HG03442 (cell line): ENCODE measurements at regions not wholly inside any gene's neighbourhood (a gene's known extent, or its start where the extent isn't known, plus 50 kb on each side); places are given as distances from the start of the nearest gene placed in this dataset.
"Not testable (repeated sequence)": the region's sequence is repeated elsewhere in the genome, so short reads cannot be mapped to it uniquely, and the experiment has no call there.

Source experiments
- ATAC-seq: cut with Tn5 transposase; IDR thresholded peaks from one replicate; pipeline ENCODE4 v1.9.1; 2021; ENCODE audit warnings: mild to moderate bottlenecking, moderate library complexity; ENCODE audit not compliant: unreplicated experiment

DNA sequence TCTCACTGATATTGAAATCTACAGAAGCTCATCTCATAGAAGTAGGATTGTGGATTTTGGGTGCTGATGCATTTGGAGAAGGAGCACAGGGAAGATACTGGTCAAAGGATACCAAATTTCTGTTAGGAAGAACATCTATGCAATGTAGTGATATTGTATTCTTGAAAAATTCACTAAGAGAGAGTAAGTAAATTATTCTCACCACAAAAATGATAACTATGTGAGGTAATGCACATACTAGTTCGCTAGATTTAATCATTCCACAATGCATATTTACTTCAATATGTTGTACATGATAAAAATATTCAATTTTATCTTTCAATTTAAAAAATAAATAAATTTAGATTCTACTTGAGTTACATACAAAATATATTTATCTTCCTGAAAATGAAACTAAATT is 2040.5 kb upstream of the C9orf72 start:
- ATAC-seq, result no peak

DNA sequence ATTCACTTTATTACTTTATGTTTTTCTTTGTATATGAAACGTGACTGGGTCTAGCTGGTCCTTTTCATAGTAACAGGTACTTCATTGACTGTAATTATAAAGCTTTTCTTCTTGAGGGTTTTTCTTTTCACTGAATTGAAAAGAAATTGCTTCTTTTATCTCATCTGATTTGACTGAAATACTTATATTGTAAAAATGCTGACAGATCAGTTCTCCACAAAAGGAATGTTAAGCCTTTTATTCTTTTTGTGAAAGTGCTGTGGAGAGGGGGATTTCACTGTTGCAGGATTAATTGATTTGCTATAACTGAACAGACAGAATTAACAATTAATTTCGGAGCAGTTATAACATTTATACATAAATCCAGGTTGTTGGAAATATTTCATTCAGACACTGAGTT is 2043.6 kb upstream of the C9orf72 start:
- ATAC-seq, result no peak

GRCh38 chr9:29625292-29625731 is 2052.0 kb upstream of the C9orf72 start:
- no peak for ATAC-seq

DNA sequence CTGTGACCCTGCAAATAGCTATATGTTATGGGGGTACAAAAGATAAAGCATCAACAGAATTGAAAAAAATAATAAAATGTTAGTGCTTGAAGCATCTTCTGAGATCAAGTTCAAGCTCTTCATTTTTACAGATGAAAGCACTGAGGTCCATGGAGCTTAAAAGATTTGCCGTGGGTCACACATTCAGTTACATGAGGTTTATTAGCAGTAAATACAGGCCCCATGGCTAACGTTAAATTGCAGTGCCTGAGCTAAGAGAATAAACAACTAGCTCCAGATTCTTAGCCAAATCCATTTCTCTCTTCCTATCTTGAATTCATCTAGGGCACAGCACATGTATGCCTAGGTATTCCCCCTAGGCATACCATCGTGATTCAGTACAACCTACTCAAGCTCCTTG is 2052.7 kb upstream of the C9orf72 start:
- no peak for ATAC-seq

GRCh38 chr9:29628856-29629255 is 2055.6 kb upstream of the C9orf72 start:
- ATAC-seq, result not testable (repeated sequence)

- ATAC-seq, result no peak
Measured at GRCh38 chr9:29637471-29638237, 2064.4 kb upstream of the C9orf72 start.

- ATAC-seq, result no peak
Measured at GRCh38 chr9:29640507-29640906, 2067.2 kb upstream of the C9orf72 start.

GRCh38 chr9:29644514-29644913 is 2071.2 kb upstream of the C9orf72 start:
- no peak for ATAC-seq

DNA sequence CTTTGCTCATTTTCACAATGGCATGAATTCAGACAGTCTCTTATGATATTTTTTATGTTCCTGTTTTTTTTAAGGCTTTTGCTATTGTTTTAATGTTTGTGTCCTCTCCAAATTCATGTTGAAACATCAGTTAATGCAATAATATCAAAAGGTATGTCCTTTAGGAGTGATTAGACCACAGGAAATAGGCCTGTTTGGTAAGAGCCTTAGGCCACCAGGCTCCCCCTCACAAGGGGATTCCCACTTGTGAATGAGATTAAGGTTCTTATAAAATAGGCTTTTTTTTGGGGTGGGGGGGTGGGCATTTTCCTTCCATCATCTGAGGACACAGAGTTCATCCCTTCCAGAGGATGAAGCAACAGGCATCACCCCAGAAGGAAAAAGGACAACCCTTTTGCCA is 2074.2 kb upstream of the C9orf72 start:
- no peak for ATAC-seq

DNA sequence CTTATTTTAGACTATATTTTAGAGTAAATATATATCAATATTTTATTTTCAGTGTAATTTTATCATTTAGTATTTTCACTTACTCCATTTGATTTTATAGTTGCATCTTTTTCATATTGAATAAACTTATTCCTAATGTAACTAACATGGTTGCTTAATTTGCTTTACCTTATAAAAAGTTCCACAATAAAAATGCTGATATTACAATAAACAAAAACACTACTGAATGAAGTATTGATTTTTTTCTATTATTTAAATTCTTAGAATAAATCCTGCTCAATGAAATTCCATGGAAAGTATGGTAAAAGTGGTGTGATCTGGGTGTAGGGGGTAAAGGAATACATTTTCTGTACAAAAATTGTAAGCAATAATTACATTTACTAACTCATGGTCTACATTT is 2074.9 kb upstream of the C9orf72 start:
- ATAC-seq, result no peak

DNA sequence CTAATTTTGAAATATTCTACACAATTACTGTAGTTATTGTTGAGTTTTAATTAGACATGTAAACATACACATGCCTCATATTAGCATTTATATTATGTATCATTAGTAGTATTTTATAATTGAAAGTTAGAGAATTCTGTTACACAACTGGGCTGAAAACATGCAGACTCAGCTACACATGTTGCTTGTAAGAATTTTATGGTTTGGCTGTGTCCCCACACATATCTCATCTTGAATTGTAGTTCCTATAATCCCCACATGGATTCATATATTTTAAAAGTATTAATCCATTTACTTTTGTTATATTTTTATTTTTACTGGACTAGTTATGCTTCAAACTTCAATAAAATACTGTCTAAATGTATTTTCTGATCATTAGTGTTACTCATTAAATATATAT is 2075.3 kb upstream of the C9orf72 start:
- ATAC-seq, result no peak

DNA sequence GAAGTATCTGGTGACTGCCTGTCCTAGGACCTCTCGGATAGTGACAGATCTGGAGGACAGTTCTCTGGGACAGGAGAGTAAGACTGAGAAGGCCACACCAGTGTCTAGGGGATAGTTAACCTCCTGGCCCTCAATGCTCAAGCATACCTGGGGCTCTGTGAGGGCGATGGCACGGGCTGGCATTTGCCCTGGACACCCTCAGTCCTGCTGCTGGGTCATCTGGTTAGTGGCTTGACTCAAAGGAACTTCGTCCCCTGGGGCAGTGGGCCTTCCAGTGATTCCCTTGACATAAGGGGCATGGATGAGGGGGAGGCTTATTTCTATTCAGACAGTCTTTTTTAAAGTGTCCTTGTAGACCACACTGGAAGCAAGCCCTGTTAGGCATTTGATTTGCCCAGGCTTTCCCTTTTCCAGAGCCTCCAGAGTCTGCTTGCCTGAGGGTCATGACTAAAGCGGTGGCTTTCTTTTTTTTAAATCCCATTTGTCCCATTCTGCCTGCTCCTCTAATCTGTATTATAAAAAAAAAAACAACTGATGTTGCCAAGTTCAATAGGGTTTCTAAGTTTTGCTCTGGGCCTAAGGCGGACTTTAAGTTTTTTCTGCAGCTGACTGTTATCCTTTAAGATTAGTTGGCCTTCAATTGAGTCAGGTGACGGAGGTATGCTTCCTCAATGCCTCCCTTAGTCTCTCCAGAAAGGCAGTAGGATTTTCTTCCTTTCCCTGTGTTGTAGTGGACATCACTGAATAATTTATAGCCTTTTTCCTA is 2083.5 kb upstream of the C9orf72 start:
- no peak for ATAC-seq

DNA sequence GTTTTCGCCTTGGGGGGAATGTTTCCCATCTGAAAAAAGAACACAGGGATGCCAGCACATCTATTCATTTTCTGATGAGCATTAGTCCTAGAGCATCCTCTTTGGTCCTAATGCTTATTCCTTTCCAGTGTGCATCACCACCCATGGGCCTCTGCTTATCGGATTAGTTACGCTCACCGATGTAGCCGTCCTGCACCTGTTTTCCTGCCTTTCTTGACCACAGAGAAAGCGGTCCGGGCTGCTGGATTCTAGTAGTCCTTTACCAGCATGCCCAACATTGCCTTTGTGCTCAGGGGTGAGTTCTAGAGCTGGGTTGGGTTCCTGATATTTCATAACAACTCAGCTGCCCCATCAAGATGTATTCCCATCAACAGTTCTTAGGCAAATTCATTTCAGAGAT is 2084.5 kb upstream of the C9orf72 start:
- ATAC-seq, result no peak

DNA sequence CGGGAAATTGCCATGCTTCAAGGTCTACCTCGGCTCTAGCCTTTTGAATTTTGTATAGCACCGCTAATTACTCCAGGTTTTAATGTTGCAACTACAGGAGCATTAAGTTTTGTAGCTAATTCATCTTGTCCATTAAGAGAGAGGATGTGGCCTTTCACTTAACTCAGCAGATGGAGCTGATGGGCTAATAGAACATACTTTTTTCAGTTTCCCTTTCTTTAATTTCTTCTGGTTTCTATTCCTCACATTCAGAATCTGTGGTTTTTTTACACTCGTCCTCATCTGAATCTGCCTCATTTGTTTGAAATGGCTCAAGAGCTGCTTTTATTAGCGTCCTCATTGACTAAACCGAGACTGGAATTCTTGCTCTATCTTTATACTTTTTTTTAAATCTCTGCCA is 2085.7 kb upstream of the C9orf72 start:
- no peak for ATAC-seq

DNA sequence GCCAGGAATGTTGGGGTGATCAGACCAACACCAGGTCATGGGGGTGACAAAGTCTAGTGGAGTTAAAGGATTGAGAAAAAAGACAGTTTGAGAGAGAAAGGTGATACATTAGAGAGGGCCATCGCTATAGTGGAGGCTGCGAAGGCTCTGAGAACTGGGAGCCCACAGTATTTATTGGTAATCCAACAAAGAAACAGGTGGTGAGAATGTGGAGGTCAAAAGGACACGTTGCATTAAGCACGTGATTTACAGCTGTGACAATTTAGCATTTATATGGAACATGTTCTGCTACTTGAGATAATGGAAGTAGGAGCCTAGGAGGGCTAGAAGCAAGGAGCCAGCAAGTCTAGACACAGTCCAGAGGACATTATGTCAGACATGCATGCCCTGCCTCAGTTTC is 2086.5 kb upstream of the C9orf72 start:
- no peak for ATAC-seq

GRCh38 chr9:29668732-29669131 is 2095.5 kb upstream of the C9orf72 start:
- no peak for ATAC-seq

DNA sequence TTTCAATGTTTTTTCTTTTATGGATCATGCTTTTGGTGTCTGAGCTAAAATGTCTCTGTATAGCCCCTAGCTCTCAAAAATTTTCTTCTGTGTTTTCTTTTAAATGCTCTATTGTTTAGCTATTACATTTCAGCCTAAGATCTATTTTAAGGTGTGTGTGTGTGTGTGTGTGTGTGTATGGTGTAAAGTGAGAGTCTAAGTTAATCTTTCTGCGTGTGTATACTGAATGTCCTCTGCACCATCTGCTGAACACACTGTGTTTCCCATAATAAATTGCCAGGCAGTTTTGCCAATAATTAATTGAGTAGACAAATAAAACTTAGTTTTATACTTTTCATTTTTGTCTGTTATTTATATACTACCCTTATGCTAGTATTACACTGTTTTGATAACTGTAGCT is 2096.3 kb upstream of the C9orf72 start:
- no peak for ATAC-seq

DNA sequence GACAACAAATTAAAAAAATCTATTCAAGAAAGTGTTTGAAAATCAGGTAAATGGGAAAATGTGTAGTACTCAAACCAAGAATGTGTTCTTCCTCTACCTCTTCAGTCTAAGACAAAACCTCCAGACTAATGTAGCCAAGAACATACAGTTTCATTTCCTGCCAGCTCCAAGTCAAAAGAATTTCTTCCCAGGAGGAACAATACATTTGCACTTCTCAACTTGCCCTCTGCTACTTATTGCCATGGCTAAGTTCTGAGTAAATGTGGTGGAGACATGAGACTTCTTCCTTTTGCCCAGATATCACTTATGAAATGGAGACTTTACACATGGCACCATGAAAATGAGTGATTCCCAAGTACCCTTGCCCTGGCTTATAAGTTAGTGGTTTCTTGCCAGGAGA is 2112.2 kb upstream of the C9orf72 start:
- ATAC-seq, result no peak

DNA sequence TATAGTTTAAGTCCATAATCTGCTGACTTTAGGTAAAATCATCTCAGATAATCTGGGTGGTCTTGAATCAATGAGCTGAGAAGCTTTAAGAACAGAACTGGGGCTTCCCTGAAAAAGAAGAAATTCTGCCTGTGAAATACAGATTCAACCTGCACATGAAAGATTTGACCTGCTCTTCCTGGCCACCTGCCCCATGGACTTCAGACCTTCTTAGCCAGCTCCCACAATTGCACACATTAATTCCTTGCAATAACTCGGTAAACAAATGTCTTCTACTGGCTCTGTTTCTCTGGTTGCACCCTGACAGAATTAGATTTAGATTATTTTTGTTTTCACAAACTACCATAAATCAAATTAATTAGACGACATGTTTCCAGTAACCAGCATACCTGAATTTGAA is 2117.9 kb upstream of the C9orf72 start:
- ATAC-seq, result no peak

DNA sequence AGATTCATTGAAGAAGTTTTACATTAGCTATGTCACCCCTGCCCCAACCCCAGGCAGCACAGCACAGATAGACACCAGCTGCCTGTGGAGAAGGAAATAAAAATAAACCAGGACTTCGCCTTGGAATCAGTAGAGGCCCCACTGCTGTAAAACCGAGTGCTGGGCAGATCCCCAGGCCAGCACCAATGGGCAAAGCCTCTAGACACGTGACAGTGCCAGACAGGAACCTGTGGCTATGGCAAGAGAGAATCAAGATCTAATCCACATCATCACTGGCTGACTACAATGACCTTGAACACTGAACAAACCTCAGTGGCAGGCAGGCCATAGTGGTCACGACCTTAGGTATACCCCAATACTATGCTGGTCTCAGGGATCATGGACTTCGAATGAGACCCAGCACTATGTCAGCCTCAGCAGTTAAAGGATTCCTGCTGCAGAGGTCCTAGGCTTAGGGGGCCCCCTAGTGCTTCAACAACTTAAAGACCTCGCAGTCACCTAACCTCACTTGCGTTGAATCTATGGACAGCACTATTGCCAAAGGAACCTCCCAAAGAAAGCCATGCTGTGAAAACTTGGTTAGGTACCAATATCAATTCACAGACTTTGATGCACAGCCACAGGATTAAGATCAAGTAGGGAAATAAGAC is 2118.6 kb upstream of the C9orf72 start:
- ATAC-seq, result no peak

GRCh38 chr9:29697011-29697410 is 2123.7 kb upstream of the C9orf72 start:
- ATAC-seq, result no peak

GRCh38 chr9:29701559-29701958 is 2128.3 kb upstream of the C9orf72 start:
- ATAC-seq, result no peak
